ENCODE measurements at regions not wholly inside any gene's neighbourhood (a gene's known extent, or its start where the extent isn't known, plus 50 kb on each side); places are given as distances from the start of the nearest gene placed in this dataset.
"Not testable (repeated sequence)": the region's sequence is repeated elsewhere in the genome, so short reads cannot be mapped to it uniquely, and the experiment has no call there.

DNA sequence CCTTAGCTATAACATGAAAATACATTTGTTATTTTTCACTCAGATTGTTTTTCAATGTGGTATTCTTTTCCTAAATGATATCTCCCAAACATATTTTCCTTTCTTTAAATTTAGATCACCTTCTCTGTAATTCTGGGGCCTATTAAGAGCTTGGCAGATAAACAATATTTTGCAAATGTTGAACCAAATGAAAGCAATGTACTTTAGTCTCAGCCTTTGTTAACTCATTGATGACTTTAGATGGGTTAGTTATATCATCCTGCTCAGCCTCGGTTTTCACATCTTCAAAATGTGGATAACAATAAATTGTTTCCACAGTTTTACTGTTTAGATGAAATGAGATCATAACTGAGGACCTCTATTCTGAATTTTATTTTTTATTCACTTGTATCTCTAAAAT is 1205.2 kb downstream of the SUCLG1 start:
- Histone ChIP-seq H3K9me2 (replicated peaks; ENCODE audit: insufficient read depth, low read length) (no peaks in the 10 kb centered on the region), H3K4me3 (ENCODE audit: insufficient read depth, low read length, poor library complexity, severe bottlenecking) (no peak overlapping the region), H4K20me1 (ENCODE audit: low read depth, low read length) (no peaks in the 10 kb centered on the region), H3K36me3 (ENCODE audit: low read length) (no peaks in the 10 kb centered on the region), H2AFZ (ENCODE audit: low read depth, low read length, severe bottlenecking) (no peak overlapping the region), H3K9ac (ENCODE audit: low read length) (no peak overlapping the region), H3K9me3 (ENCODE audit: insufficient read depth, low read length) (no peaks in the 10 kb centered on the region), H3K27ac (ENCODE audit: low read depth, low read length) (no peak overlapping the region), H3K79me2 (ENCODE audit: insufficient read depth, low read length) (no peaks in the 10 kb centered on the region), H3F3A (ENCODE audit: insufficient read depth) (no peaks in the 10 kb centered on the region), H3K27me3 (ENCODE audit: low read length) (no peaks in the 10 kb centered on the region), H3K4me2 (ENCODE audit: low read depth, low read length, poor library complexity, severe bottlenecking) (no peak overlapping the region)
- TF ChIP-seq EZH2phosphoT487 (conservative IDR thresholded peaks at IDR 0.05; ENCODE audit: low read length) (no peak), CTCF (IDR thresholded peaks at IDR 0.05; ENCODE audit: insufficient read depth, low read length, poor library complexity, severe bottlenecking) (no peak)

GRCh38 chr2:83251321-83251872 is 1207.7 kb downstream of the SUCLG1 start:
- Histone ChIP-seq H3K4me3 (ENCODE audit: insufficient read depth, low read length, poor library complexity, severe bottlenecking) (no peak overlapping the region), H2AFZ (ENCODE audit: low read depth, low read length, severe bottlenecking) (no peak overlapping the region), H3K9me2 (replicated peaks; ENCODE audit: insufficient read depth, low read length) (no peaks in the 10 kb centered on the region), H3K27me3 (ENCODE audit: low read length) (no peaks in the 10 kb centered on the region), H3K79me2 (ENCODE audit: insufficient read depth, low read length) (no peaks in the 10 kb centered on the region), H3K4me2 (ENCODE audit: low read depth, low read length, poor library complexity, severe bottlenecking) (no peak overlapping the region), H3K27ac (ENCODE audit: low read depth, low read length) (no peak overlapping the region), H4K20me1 (ENCODE audit: low read depth, low read length) (no peaks in the 10 kb centered on the region), H3K9me3 (ENCODE audit: insufficient read depth, low read length) (no peaks in the 10 kb centered on the region; the same call in 1 of the 2 replicates), H3K9ac (ENCODE audit: low read length) (no peak overlapping the region), H3F3A (ENCODE audit: insufficient read depth) (no peaks in the 10 kb centered on the region), H3K36me3 (ENCODE audit: low read length) (no peaks in the 10 kb centered on the region)
- TF ChIP-seq CTCF (IDR thresholded peaks at IDR 0.05; ENCODE audit: insufficient read depth, low read length, poor library complexity, severe bottlenecking) (no peak), EZH2phosphoT487 (conservative IDR thresholded peaks at IDR 0.05; ENCODE audit: low read length) (no peak)

DNA sequence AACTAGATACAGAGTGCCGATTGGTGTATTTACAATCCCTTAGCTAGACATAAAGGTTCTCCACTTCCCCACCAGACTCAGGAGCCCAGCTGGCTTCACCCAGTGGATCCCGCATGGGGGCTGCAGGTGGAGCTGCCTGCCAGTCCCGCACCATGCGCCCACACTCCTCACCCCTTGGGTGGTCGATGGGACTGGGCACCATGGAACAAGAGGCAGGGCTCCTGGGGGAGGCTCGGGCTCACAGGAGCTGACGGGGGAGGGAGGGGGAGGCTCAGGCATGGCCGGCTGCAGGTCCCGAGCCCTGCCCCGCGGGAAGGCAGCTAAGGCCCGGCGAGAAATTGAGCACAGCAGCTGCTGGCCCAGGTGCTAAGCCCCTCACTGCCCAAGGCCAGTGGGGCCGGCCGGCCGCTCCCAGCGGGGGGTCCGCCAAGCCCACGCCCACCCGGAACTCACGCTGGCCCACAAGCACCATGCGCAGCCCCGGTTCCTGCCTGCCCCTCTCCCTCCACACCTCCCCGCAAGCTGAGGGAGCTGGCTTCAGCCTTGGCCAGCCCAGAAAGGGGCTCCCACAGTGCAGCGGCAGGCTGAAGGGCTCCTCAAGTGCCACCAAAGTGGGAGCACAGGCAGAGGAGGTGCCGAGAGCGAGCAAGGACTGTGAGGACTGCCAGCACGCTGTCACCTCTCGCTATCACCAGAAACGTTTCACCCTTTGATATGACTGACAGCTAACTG is 1213.1 kb downstream of the SUCLG1 start:
- H3K27ac ChIP-seq (ENCODE audit: low read depth, low read length); H3K36me3 ChIP-seq (ENCODE audit: low read length); H3K9ac ChIP-seq (ENCODE audit: low read length); H3K27me3 ChIP-seq (ENCODE audit: low read length); H3K9me3 ChIP-seq (ENCODE audit: insufficient read depth, low read length); H3K9me2 ChIP-seq (replicated peaks; ENCODE audit: insufficient read depth, low read length); H3F3A ChIP-seq (ENCODE audit: insufficient read depth); H3K4me3 ChIP-seq (ENCODE audit: insufficient read depth, low read length, poor library complexity, severe bottlenecking); H3K79me2 ChIP-seq (ENCODE audit: insufficient read depth, low read length); H2AFZ ChIP-seq (ENCODE audit: low read depth, low read length, severe bottlenecking); H4K20me1 ChIP-seq (ENCODE audit: low read depth, low read length); H3K4me2 ChIP-seq (ENCODE audit: low read depth, low read length, poor library complexity, severe bottlenecking): not testable (repeated sequence)

DNA sequence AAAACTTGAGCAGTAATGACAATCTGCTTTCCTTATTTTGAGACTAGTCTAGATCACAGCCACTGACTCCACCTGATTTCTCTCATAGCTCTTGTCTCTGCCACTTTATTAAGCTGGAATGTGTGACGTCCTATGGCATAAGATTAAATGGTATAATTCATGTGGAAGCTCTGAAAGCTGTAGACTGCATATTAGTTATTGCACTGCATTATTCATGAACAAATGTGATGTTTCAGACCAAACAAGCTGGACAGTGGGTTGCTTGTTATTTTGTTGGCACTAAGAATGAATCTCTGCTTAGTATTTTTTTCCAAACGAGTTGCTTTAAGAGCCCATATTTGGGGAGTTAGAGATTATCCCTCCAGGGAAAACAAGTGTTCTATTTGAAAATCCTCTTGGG is 1218.5 kb downstream of the SUCLG1 start:
- Histone ChIP-seq H3K9me3 (ENCODE audit: insufficient read depth, low read length) (no peaks in the 10 kb centered on the region), H3K9ac (ENCODE audit: low read length) (no peak overlapping the region)

More for the DNA sequence above, 1218.5 kb downstream of the SUCLG1 start:
- Histone ChIP-seq H3K4me3 (ENCODE audit: insufficient read depth, low read length, poor library complexity, severe bottlenecking) (no peak overlapping the region), H3K4me2 (ENCODE audit: low read depth, low read length, poor library complexity, severe bottlenecking) (no peak overlapping the region), H3K27ac (ENCODE audit: low read depth, low read length) (no peak overlapping the region), H4K20me1 (ENCODE audit: low read depth, low read length) (no peaks in the 10 kb centered on the region), H3K36me3 (ENCODE audit: low read length) (no peaks in the 10 kb centered on the region), H3K27me3 (ENCODE audit: low read length) (no peaks in the 10 kb centered on the region), H3F3A (ENCODE audit: insufficient read depth) (no peaks in the 10 kb centered on the region), H3K79me2 (ENCODE audit: insufficient read depth, low read length) (no peaks in the 10 kb centered on the region), H2AFZ (ENCODE audit: low read depth, low read length, severe bottlenecking) (no peak overlapping the region), H3K9me2 (replicated peaks; ENCODE audit: insufficient read depth, low read length) (no peaks in the 10 kb centered on the region)
- TF ChIP-seq EZH2phosphoT487 (conservative IDR thresholded peaks at IDR 0.05; ENCODE audit: low read length) (no peak), CTCF (IDR thresholded peaks at IDR 0.05; ENCODE audit: insufficient read depth, low read length, poor library complexity, severe bottlenecking) (no peak)

Measured in SU-DHL-6 (cell line).